Thyroid gland (tissue), 4 donors: ENCODE measurements at regions not wholly inside any gene's neighbourhood (a gene's known extent, or its start where the extent isn't known, plus 50 kb on each side); places are given as distances from the start of the nearest gene placed in this dataset.

ENCODE experiments used
- POLR2A ChIP-seq, 2 donors: fragments of 450-650 bp; IDR thresholded peaks; one replicate each; pipeline ENCODE4 v1.6.1; 2017; ENCODE audit warnings: antibody characterized with exemption in 2 of 2, mild to moderate bottlenecking in 2 of 2, moderate library complexity in 1 of 2
- TF ChIP-seq, protein P1 (sequence below), 6 experiments: fragments of 200-600 bp in 3 of 6; fragments of 450-650 bp in 3 of 6; sonication (generic) in 3 of 6; IDR thresholded peaks; one replicate each; pipeline ENCODE4 v1.5.1; 2016 to 2019; ENCODE audit warnings: antibody characterized with exemption in 6 of 6, mild to moderate bottlenecking in 2 of 6, inconsistent platforms in 1 of 6, moderate library complexity in 1 of 6

DNA sequence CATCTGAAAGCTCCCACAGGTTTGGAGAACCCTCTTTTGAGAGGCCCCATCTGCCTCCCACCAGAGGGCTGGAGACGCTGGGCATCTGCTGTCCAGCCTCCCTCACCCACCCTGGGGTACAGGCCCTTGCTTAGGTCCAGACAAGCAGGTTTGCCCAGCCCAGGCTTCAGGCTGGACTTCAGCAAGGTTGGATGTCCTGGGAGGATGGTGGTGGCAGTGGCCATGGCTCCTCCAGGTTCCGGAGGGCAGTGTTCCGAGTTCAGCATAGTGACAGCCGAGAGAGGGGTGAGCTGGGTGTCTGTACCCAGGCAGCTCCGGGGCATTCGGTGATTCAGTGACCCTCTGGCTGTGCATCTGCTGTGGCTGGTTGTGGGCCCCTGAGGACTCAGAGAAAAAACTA is 58.2 kb upstream of the HDAC4 start:
- no peak for TF ChIP-seq POLR2A (IDR thresholded peaks at IDR 0.05)
- TF ChIP-seq, protein P1, sequence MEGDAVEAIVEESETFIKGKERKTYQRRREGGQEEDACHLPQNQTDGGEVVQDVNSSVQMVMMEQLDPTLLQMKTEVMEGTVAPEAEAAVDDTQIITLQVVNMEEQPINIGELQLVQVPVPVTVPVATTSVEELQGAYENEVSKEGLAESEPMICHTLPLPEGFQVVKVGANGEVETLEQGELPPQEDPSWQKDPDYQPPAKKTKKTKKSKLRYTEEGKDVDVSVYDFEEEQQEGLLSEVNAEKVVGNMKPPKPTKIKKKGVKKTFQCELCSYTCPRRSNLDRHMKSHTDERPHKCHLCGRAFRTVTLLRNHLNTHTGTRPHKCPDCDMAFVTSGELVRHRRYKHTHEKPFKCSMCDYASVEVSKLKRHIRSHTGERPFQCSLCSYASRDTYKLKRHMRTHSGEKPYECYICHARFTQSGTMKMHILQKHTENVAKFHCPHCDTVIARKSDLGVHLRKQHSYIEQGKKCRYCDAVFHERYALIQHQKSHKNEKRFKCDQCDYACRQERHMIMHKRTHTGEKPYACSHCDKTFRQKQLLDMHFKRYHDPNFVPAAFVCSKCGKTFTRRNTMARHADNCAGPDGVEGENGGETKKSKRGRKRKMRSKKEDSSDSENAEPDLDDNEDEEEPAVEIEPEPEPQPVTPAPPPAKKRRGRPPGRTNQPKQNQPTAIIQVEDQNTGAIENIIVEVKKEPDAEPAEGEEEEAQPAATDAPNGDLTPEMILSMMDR (IDR thresholded peaks at IDR 0.05) = no peak
